Nephron progenitor cell (in vitro differentiated cells): ENCODE measurements at regions not wholly inside any gene's neighbourhood (a gene's known extent, or its start where the extent isn't known, plus 50 kb on each side); places are given as distances from the start of the nearest gene placed in this dataset.
"Not testable (repeated sequence)": the region's sequence is repeated elsewhere in the genome, so short reads cannot be mapped to it uniquely, and the experiment has no call there.

Experiments used
- DNase-seq: peaks from one replicate; pipeline ENCODE4 v3.0.0; 2021
- H3K27ac Mint-ChIP-seq: 2 replicates; pipeline ENCODE4 v1.8.0; 2021; ENCODE audit warnings: mild to moderate bottlenecking, moderate library complexity, mixed read lengths
- H3K27me3 Mint-ChIP-seq: 2 replicates; pipeline ENCODE4 v1.8.0; 2021; ENCODE audit warnings: mild to moderate bottlenecking, low read depth, mixed read lengths; ENCODE audit not compliant: poor library complexity
- H3K36me3 Mint-ChIP-seq: 2 replicates; pipeline ENCODE4 v1.8.0; 2021; ENCODE audit warnings: low read depth, mixed read lengths
- H3K4me1 Mint-ChIP-seq: 2 replicates; pipeline ENCODE4 v1.8.0; 2021; ENCODE audit warnings: mixed read lengths
- H3K4me3 Mint-ChIP-seq: 2 replicates; pipeline ENCODE4 v1.8.0; 2021; ENCODE audit warnings: mild to moderate bottlenecking, moderate library complexity, mixed read lengths
- H3K9me3 Mint-ChIP-seq: 2 replicates; pipeline ENCODE4 v1.8.0; 2021; ENCODE audit warnings: mild to moderate bottlenecking, moderate library complexity, mixed read lengths

GRCh38 chr21:6561168-6561567, 3960.2 kb upstream of the TPTE start:
- H3K36me3 Mint-ChIP-seq: not testable (repeated sequence)

DNA sequence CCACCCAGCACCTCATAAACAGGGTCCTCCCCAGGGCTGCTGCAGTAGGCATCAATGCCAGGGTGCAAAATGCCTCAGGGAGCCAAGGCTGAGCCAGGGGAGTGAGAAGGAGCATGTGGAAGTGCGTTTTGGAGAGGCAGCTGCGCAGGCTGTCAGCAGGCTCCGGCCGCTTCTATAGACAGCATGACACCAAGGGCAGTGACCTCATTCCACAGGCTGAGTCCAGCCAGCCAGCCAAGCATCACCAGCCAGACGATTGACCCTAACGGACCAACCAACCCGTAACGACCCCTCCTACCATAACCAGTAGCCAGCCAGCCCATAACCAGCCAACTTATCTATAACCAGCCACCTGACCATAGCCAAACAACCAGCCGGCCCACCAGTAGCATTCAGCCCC, 3959.8 kb upstream of the TPTE start:
- not testable (repeated sequence) for H3K9me3 Mint-ChIP-seq, H3K36me3 Mint-ChIP-seq

More at GRCh38 chr21:6561168-6561567, 3960.2 kb upstream of the TPTE start:
- not testable (repeated sequence) for H3K4me1 Mint-ChIP-seq, H3K9me3 Mint-ChIP-seq, H3K27me3 Mint-ChIP-seq, H3K4me3 Mint-ChIP-seq, DNase-seq, H3K27ac Mint-ChIP-seq

DNA sequence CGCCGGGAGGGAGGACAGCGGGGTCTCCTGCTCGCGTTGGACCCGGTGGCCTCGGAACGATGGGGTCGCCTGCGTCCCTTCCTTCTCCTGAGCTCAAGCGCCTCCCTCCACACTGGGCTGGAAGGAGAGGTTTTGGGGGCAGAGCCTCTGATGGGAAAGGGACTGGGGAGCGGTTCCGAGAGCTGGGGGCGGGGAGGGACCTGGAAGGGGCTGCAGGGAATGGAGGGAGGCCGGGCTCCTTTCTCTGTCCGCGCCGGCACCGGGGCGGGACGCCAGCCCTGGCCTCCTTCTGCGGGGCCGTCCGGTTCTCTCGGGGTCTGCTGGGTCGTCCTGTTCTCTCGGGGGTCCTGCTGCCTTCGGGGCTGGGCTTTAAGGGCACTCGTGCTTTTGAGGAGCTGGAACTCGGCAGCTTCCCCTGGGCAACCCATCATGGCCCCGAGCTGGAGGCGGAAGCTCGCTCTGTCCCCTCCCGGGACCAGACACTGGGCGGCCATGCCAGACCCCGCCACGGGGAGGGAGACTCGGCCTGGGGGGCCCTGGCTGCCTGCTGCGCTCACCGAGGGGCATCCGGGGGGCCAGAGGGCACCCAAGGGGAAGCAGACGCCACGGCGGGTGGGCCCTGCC, 3956.7 kb upstream of the TPTE start:
- not testable (repeated sequence) for H3K27me3 Mint-ChIP-seq, H3K27ac Mint-ChIP-seq, H3K4me1 Mint-ChIP-seq, H3K9me3 Mint-ChIP-seq, H3K4me3 Mint-ChIP-seq, H3K36me3 Mint-ChIP-seq
- DNase-seq: peak; percentile 8

More for the DNA sequence above, 3959.8 kb upstream of the TPTE start:
- not testable (repeated sequence) for H3K4me3 Mint-ChIP-seq, H3K27ac Mint-ChIP-seq, H3K27me3 Mint-ChIP-seq, H3K4me1 Mint-ChIP-seq, DNase-seq

GRCh38 chr21:6565190-6566094, 3955.9 kb upstream of the TPTE start:
- H3K27ac Mint-ChIP-seq, H3K4me3 Mint-ChIP-seq, H3K9me3 Mint-ChIP-seq, H3K4me1 Mint-ChIP-seq, H3K27me3 Mint-ChIP-seq, H3K36me3 Mint-ChIP-seq: not testable (repeated sequence)
- peak; percentile 1 for DNase-seq

- H3K36me3 Mint-ChIP-seq, H3K4me1 Mint-ChIP-seq, H3K9me3 Mint-ChIP-seq, H3K27me3 Mint-ChIP-seq, DNase-seq, H3K27ac Mint-ChIP-seq, H3K4me3 Mint-ChIP-seq: not testable (repeated sequence)
Observed at GRCh38 chr21:6567542-6567941, 3953.8 kb upstream of the TPTE start.

DNA sequence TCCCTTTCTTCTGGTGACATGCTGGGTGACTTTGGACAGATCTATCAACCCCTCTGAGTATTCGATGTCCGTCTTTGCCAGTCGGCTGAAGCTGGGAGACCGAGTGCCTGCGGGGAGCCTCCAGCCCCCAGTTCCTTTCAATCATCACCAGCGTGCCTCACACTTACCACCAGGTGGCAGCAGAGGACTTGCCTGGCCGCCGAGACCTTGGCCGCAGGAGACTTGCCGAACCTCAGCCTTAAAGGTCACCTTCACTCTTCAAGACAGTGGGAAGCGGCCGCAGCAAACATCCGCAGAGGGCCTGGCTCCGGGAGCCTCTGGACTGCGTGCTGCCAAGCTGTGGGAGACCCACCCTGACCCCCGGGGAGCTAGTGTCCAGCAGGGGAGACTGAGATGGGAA, 3952.2 kb upstream of the TPTE start:
- H3K27me3 Mint-ChIP-seq, H3K36me3 Mint-ChIP-seq, H3K9me3 Mint-ChIP-seq, H3K4me3 Mint-ChIP-seq, H3K4me1 Mint-ChIP-seq, DNase-seq, H3K27ac Mint-ChIP-seq: not testable (repeated sequence)

GRCh38 chr21:6569587-6570392, 3951.6 kb upstream of the TPTE start:
- not testable (repeated sequence) for H3K36me3 Mint-ChIP-seq, H3K9me3 Mint-ChIP-seq, H3K4me3 Mint-ChIP-seq, H3K27ac Mint-ChIP-seq, H3K27me3 Mint-ChIP-seq, DNase-seq, H3K4me1 Mint-ChIP-seq

DNA sequence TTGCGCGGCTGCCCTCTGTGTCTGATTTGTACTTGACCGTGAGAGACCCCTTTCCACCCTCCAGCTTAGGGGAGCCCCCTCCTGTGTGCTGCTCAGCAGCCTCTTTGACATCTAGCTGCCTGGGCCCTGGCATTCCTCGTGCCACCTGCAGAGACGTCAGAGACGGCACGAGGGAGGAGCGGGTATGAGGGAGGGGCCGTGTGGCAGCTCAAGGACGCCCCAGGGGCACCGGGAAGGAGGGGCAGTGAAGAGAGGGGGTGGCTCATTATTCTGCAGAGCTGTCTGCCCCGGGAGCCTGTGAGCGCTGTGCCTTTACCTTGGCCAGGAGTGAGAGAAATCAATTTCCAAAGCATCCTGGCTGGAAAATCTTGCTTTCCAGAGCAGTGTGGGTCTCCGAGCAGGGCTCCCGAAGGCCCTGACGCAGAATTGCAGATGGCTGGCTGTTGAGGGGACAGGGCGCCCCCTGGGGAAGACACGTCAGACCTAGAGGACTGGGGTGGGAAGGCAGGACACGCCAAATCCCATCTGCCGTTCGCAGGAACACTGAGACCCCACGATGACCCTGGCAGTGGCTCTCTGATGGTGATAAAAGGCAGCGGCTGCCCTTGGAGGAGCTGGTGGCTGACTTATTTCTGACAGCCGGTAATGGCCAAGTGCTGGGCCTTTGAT, 3950.5 kb upstream of the TPTE start:
- not testable (repeated sequence) for H3K27ac Mint-ChIP-seq, H3K4me3 Mint-ChIP-seq

GRCh38 chr21:6573576-6573975, 3947.8 kb upstream of the TPTE start:
- not testable (repeated sequence) for H3K4me1 Mint-ChIP-seq, DNase-seq, H3K27ac Mint-ChIP-seq, H3K36me3 Mint-ChIP-seq, H3K4me3 Mint-ChIP-seq, H3K9me3 Mint-ChIP-seq, H3K27me3 Mint-ChIP-seq

More for the DNA sequence above, 3950.5 kb upstream of the TPTE start:
- not testable (repeated sequence) for H3K27me3 Mint-ChIP-seq, H3K4me1 Mint-ChIP-seq, DNase-seq, H3K36me3 Mint-ChIP-seq, H3K9me3 Mint-ChIP-seq

DNA sequence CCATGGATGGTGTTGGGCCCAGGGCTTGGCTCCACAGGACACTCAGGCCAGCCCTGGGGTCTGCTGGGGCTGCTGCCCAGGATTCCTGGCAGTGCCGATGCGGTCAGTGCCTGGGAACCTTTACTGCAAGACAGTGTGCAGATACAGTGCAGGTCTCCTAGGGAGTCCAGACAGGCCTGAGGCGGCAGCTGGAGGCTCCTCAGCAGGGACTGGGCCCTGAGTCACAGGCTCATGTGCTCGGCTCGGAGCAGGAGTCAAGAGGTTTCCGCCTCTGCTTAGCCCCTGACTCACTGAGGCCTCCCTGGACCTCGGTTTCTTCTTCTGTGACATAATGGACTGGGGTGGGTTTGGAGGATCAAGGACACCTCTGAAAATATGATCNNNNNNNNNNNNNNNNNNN, 3941.6 kb upstream of the TPTE start:
- H3K4me3 Mint-ChIP-seq, DNase-seq, H3K27me3 Mint-ChIP-seq, H3K4me1 Mint-ChIP-seq, H3K36me3 Mint-ChIP-seq, H3K9me3 Mint-ChIP-seq, H3K27ac Mint-ChIP-seq: not testable (repeated sequence)
